ENCODE measurements at regions not wholly inside any gene's neighbourhood (a gene's known extent, or its start where the extent isn't known, plus 50 kb on each side); places are given as distances from the start of the nearest gene placed in this dataset.

DNA sequence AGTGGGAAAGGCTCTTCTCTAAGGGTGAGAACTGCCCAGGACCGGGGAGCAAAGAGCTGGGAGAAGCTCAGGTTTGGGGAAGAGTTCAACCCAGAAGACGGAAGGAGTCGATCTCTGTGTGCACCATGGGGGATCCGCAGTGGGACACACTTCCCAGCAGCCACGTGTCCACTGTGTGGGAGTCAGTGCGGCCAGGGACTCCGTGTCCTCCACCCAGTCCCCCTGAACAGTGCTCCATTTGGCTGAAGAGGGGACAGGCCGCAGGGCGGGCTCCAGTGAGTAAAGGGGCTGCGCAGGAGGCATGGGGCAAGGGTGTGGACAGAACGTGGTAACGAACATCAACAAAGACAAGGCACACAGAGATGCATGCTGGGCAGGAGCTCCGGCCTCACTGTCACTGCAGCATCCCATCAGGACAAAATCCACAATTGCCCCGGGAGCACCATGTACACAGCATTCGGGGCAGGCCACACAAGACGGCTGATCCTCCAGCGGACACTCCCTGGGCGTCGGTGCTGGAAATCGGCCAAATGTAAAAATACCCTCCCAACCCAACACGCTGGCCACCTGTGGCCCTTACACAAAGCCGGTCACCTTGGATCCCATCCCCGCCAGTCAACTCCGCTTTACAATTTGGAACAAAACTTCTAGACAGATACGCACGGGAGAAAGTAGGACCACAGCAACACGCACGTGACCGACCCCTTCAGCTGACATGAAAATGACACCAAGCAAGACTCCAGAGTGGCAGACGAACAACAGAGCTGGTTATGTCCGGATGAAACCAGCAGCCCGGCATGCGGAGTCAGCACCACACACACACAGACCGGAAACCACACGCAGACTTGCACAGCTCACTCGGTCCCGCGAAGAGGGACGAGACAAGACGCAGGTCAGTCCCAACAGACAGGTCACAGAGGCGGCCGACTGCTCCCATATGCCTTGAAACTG, 366.8 kb downstream of the SHANK2 start:
- CTCF ChIA-PET = no interaction called here
- DNase-seq (ENCODE audit: extremely low spot score) = no peak

DNA sequence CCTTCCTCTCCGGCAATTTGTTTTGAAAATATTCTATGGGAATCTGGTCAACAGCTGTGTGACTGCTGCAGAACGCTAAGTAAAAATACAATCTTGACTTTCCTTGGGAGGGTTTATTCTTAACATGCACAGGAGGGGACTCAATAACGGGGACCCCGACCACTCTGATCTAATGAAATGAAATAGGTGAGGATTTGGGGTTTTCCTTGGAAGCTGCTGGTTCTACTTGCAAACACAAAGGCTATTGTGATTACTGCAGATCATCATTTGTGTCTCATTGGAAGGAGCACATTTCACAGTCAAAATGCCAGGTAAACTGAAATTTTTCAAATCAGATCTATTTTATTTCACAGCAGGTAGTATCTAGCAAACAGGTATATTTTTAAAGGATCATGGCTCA, 366.1 kb downstream of the SHANK2 start:
- ChIA-PET CTCF (no interaction called here), POLR2A (no interaction called here)
- TF ChIP-seq FOXK2 (IDR thresholded peaks at IDR 0.05) (no peak), NFRKB (IDR thresholded peaks at IDR 0.05) (no peak), ARNT (IDR thresholded peaks at IDR 0.05) (no peak), LEF1 (IDR thresholded peaks at IDR 0.05; ENCODE audit: borderline replicate concordance) (no peak), CTBP1 (IDR thresholded peaks at IDR 0.05; ENCODE audit: borderline replicate concordance) (no peak), TARDBP (IDR thresholded peaks at IDR 0.05) (no peak), FOXM1 (IDR thresholded peaks at IDR 0.05; ENCODE audit: borderline replicate concordance) (no peak), SP1 (IDR thresholded peaks at IDR 0.05) (no peak), SUZ12 (IDR thresholded peaks at IDR 0.05) (no peak), L3MBTL2 (conservative IDR thresholded peaks at IDR 0.05) (no peak), FOXA1 (IDR thresholded peaks at IDR 0.05) (no peak), ELF4 (IDR thresholded peaks at IDR 0.05) (no peak), ZNF384 (IDR thresholded peaks at IDR 0.05) (no peak), HDGF (IDR thresholded peaks at IDR 0.05; ENCODE audit: borderline replicate concordance) (no peak), BHLHE40 (IDR thresholded peaks at IDR 0.05; ENCODE audit: borderline replicate concordance) (no peak)
- TF ChIP-seq, protein P1, sequence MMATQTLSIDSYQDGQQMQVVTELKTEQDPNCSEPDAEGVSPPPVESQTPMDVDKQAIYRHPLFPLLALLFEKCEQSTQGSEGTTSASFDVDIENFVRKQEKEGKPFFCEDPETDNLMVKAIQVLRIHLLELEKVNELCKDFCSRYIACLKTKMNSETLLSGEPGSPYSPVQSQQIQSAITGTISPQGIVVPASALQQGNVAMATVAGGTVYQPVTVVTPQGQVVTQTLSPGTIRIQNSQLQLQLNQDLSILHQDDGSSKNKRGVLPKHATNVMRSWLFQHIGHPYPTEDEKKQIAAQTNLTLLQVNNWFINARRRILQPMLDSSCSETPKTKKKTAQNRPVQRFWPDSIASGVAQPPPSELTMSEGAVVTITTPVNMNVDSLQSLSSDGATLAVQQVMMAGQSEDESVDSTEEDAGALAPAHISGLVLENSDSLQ (IDR thresholded peaks at IDR 0.05) = no peak
- DNase-seq (ENCODE audit: extremely low spot score) = no peak

More for the DNA sequence above, 366.8 kb downstream of the SHANK2 start:
- POLR2A ChIA-PET = no interaction called here
- TF ChIP-seq HDGF (IDR thresholded peaks at IDR 0.05; ENCODE audit: borderline replicate concordance) (no peak), FOXK2 (IDR thresholded peaks at IDR 0.05) (no peak), ZNF384 (IDR thresholded peaks at IDR 0.05) (no peak), ELF4 (IDR thresholded peaks at IDR 0.05) (no peak), CTBP1 (IDR thresholded peaks at IDR 0.05; ENCODE audit: borderline replicate concordance) (no peak), NFRKB (IDR thresholded peaks at IDR 0.05) (no peak), LEF1 (IDR thresholded peaks at IDR 0.05; ENCODE audit: borderline replicate concordance) (no peak)

DNA sequence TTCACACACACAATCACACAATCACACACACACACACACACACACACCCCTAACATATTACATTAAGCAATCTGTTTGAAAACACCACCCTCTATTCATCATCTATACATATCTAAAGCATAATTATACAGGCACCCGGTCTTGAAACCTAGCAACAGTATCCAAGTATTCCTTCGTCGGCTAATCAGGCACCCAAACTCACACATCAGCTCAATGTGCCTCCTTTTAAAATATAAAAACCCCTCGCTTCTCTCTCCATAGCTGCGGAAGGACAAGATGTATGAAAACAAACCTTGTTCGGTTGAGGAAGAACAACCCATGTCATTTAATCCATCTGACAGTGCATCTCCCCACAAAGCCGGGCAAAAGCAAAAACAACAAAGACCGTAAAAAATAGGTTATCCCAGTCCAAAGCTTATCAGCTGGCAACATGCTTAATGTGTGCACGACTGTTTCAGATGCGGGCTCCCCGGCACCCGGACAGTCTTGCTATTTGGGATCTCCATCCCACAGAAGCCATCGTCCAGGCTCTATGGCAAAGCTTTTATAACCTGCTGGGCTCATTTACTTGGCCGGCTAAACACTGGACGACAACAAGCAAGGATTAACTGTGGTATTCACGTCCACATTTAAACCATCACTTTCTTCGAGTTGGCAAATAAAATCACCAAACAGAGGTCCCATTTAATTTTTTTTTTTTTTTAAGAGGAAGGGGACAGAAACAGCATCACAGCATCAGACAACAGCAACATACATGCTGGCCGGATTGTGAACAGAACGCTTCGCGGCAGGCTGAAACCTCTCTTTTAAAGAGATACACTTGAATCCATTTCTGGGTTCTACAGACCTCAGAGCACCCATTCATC, 365.5 kb downstream of the SHANK2 start:
- ChIA-PET CTCF (no interaction called here), POLR2A (no interaction called here)
- TF ChIP-seq SUZ12 (IDR thresholded peaks at IDR 0.05) = no peak
- no peak for TF ChIP-seq CTBP1 (IDR thresholded peaks at IDR 0.05; ENCODE audit: borderline replicate concordance)
- TF ChIP-seq ZNF384 (IDR thresholded peaks at IDR 0.05) = no peak
- TF ChIP-seq LEF1 (IDR thresholded peaks at IDR 0.05; ENCODE audit: borderline replicate concordance) = no peak
- TF ChIP-seq BHLHE40 (IDR thresholded peaks at IDR 0.05; ENCODE audit: borderline replicate concordance) = no peak
- TF ChIP-seq FOXM1 (IDR thresholded peaks at IDR 0.05; ENCODE audit: borderline replicate concordance) = no peak
- no peak for TF ChIP-seq TARDBP (IDR thresholded peaks at IDR 0.05)
- TF ChIP-seq ELF4 (IDR thresholded peaks at IDR 0.05) = no peak
- TF ChIP-seq, protein P1 (IDR thresholded peaks at IDR 0.05) = no peak
- TF ChIP-seq L3MBTL2 (conservative IDR thresholded peaks at IDR 0.05) = no peak
- DNase-seq (ENCODE audit: extremely low spot score) = no peak

DNA sequence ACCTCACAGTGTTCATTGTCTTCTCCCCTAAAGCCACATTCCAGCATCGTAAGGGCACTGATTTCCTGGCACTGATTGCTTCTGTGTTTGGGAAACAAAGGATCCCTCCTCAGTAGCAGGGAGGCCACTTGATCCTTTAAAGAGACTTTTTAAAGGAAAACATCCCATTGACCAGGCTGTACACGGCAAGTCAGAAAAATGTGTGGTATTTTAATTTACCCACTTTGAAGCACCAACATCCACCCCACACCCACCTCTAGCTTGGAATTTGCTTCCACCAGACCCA, 364.9 kb downstream of the SHANK2 start:
- POLR2A ChIA-PET = no interaction called here
- no peak for TF ChIP-seq HDGF (IDR thresholded peaks at IDR 0.05; ENCODE audit: borderline replicate concordance)
- no peak for TF ChIP-seq SUZ12 (IDR thresholded peaks at IDR 0.05)
- no peak for TF ChIP-seq FOXA1 (IDR thresholded peaks at IDR 0.05)
- TF ChIP-seq ELF4 (IDR thresholded peaks at IDR 0.05) = no peak
- no peak for TF ChIP-seq ZNF384 (IDR thresholded peaks at IDR 0.05)
- CTCF ChIA-PET = no interaction called here
- no peak for DNase-seq (ENCODE audit: extremely low spot score)

DNA sequence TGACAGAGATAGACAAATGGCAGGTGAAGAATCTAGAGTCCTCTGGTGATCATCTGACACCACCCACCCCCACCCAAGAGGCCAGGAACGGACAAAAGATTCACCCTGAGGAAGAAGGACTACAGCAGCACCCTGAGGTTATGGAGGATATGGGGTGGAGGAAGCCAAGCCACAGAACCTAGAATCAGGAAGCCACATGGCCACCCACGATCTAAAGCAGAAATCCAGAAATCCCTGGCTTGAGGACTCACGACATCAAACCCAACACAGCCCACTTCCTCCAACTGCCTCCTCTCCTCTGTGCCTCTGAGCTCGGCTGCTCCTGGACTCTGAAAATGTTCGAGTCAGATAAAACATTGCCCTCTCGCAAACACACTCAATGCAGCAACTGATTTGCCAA, 364.3 kb downstream of the SHANK2 start:
- CTCF ChIA-PET = no interaction called here

More for the DNA sequence above, 364.3 kb downstream of the SHANK2 start:
- TF ChIP-seq L3MBTL2 (conservative IDR thresholded peaks at IDR 0.05) = no peak
- no peak for TF ChIP-seq SUZ12 (IDR thresholded peaks at IDR 0.05)
- TF ChIP-seq TARDBP (IDR thresholded peaks at IDR 0.05) = no peak
- TF ChIP-seq HDGF (IDR thresholded peaks at IDR 0.05; ENCODE audit: borderline replicate concordance) = no peak
- TF ChIP-seq FOXK2 (IDR thresholded peaks at IDR 0.05) = no peak
- TF ChIP-seq SP1 (IDR thresholded peaks at IDR 0.05) = no peak
- TF ChIP-seq FOXM1 (IDR thresholded peaks at IDR 0.05; ENCODE audit: borderline replicate concordance) = no peak
- TF ChIP-seq, protein P1 (IDR thresholded peaks at IDR 0.05) = no peak
- no peak for TF ChIP-seq LEF1 (IDR thresholded peaks at IDR 0.05; ENCODE audit: borderline replicate concordance)
- TF ChIP-seq BHLHE40 (IDR thresholded peaks at IDR 0.05; ENCODE audit: borderline replicate concordance) = no peak
- TF ChIP-seq NFRKB (IDR thresholded peaks at IDR 0.05) = no peak
- no peak for TF ChIP-seq FOXA1 (IDR thresholded peaks at IDR 0.05)
- TF ChIP-seq ARNT (IDR thresholded peaks at IDR 0.05) = no peak
- no peak for TF ChIP-seq CTBP1 (IDR thresholded peaks at IDR 0.05; ENCODE audit: borderline replicate concordance)
- no peak for TF ChIP-seq ZNF384 (IDR thresholded peaks at IDR 0.05)
- no peak for TF ChIP-seq ELF4 (IDR thresholded peaks at IDR 0.05)
- POLR2A ChIA-PET = no interaction called here
- no peak for DNase-seq (ENCODE audit: extremely low spot score)

All from HEK293T (cell line).